ENCODE measurements at regions not wholly inside any gene's neighbourhood (a gene's known extent, or its start where the extent isn't known, plus 50 kb on each side); places are given as distances from the start of the nearest gene placed in this dataset.

GRCh38 chr6:159473475-159474263 lies 219.4 kb downstream of the SOD2 start:
- DNase-seq: no peak

- no peak for DNase-seq
Observed at GRCh38 chr6:159470397-159470796, 222.6 kb downstream of the SOD2 start.

GRCh38 chr6:159469443-159469842 lies 223.6 kb downstream of the SOD2 start:
- no peak for DNase-seq

- DNase-seq: no peak
Observed at GRCh38 chr6:159468994-159469393, 224.0 kb downstream of the SOD2 start.

GRCh38 chr6:159467473-159468041 lies 225.5 kb downstream of the SOD2 start:
- no peak for DNase-seq

GRCh38 chr6:159466926-159467325 lies 226.1 kb downstream of the SOD2 start:
- no peak for DNase-seq

- no peak for DNase-seq
Observed at GRCh38 chr6:159464816-159465215, 228.2 kb downstream of the SOD2 start.

GRCh38 chr6:159463119-159463829 lies 229.8 kb downstream of the SOD2 start:
- DNase-seq: no peak

- DNase-seq: no peak
Observed at GRCh38 chr6:159462431-159462830, 230.6 kb downstream of the SOD2 start.

- no peak for DNase-seq
Observed at GRCh38 chr6:159461998-159462397, 231.0 kb downstream of the SOD2 start.

- no peak for DNase-seq
Observed at GRCh38 chr6:159461266-159461665, 231.8 kb downstream of the SOD2 start.

GRCh38 chr6:159460476-159460875 lies 232.6 kb downstream of the SOD2 start:
- DNase-seq: no peak

- DNase-seq: no peak
Observed at GRCh38 chr6:159456349-159456748, 236.7 kb downstream of the SOD2 start.

- DNase-seq: no peak
Observed at GRCh38 chr6:159455700-159456274, 237.3 kb downstream of the SOD2 start.

GRCh38 chr6:159450815-159451465 lies 242.1 kb downstream of the SOD2 start:
- DNase-seq: no peak

- DNase-seq: no peak
Observed at GRCh38 chr6:159446340-159446739, 246.7 kb downstream of the SOD2 start.

GRCh38 chr6:159445351-159445750 lies 247.7 kb downstream of the SOD2 start:
- DNase-seq: no peak

GRCh38 chr6:159444056-159444760 lies 248.8 kb downstream of the SOD2 start:
- DNase-seq: no peak

- no peak for DNase-seq
Observed at GRCh38 chr6:159443417-159443920, 249.6 kb downstream of the SOD2 start.

GRCh38 chr6:159441704-159441981 lies 251.4 kb downstream of the SOD2 start:
- DNase-seq: no peak

GRCh38 chr6:159440911-159441703 lies 251.9 kb downstream of the SOD2 start:
- no peak for DNase-seq

- no peak for DNase-seq
Observed at GRCh38 chr6:159440349-159440748, 252.7 kb downstream of the SOD2 start.

Measured in NCI-H510A treated with DMSO at 0.1 percent for 48 hours (cell line).